IMR-90 (cell line): ENCODE measurements at regions not wholly inside any gene's neighbourhood (a gene's known extent, or its start where the extent isn't known, plus 50 kb on each side); places are given as distances from the start of the nearest gene placed in this dataset.

Experiments used
- ATAC-seq: fragments of 200-7000 bp; cut with Tn5 transposase; 2 replicates; pipeline ENCODE4 v1.9.1; 2020; ENCODE audit warnings: low read depth, mild to moderate bottlenecking, moderate library complexity
- BruUV-seq: library from RNA; stranded (reverse); fragments of 400-500 nt; replicated peaks from 2 replicates; lab custom pipeline; 2021; lab: Mats Ljungman, UMichigan
- CTCF ChIA-PET: fragments of 300-600 bp; formaldehyde crosslinking; extraction: SDS; loops from one replicate; lab custom pipeline; 2021; ENCODE audit warnings: antibody characterized with exemption; lab: Yijun Ruan, JAX
- POLR2A ChIA-PET: fragments of 300-600 bp; sonication (Branson Sonifier 250); formaldehyde crosslinking; loops from one replicate; lab custom pipeline; 2022; ENCODE audit warnings: antibody characterized with exemption; ENCODE audit not compliant: unreplicated experiment; lab: Charles Lee
- DNase-seq: peaks from one replicate; pipeline ENCODE4 v3.0.0; 2013
- H2AFZ ChIP-seq: replicated peaks from 2 replicates; pipeline ENCODE3; 2013; ENCODE audit warnings: low read length, mild to moderate bottlenecking; ENCODE audit not compliant: poor library complexity
- H2AK5ac ChIP-seq: 2 replicates; pipeline ENCODE4 v1.6.1; 2013; ENCODE audit warnings: low read depth, low read length, inconsistent platforms
- H2AK9ac ChIP-seq: replicated peaks from 2 replicates; pipeline ENCODE3; 2013; ENCODE audit warnings: mild to moderate bottlenecking, low read depth, low read length, moderate library complexity; ENCODE audit not compliant: poor library complexity
- H2BK120ac ChIP-seq: 2 replicates; pipeline ENCODE4 v1.6.1; 2013; ENCODE audit warnings: low read depth, low read length, inconsistent platforms
- H2BK15ac ChIP-seq: 3 replicates; pipeline ENCODE4 v1.6.1; 2013; ENCODE audit warnings: low read depth, low read length, inconsistent platforms
- H2BK20ac ChIP-seq: 2 replicates; pipeline ENCODE4 v1.6.1; 2013; ENCODE audit warnings: low read depth, mild to moderate bottlenecking, inconsistent platforms, low read length, moderate library complexity
- H2BK5ac ChIP-seq: 2 replicates; pipeline ENCODE4 v1.6.1; 2013; ENCODE audit warnings: mild to moderate bottlenecking, low read depth, low read length, inconsistent platforms; ENCODE audit not compliant: poor library complexity, severe bottlenecking
- H3K14ac ChIP-seq: replicated peaks from 2 replicates; pipeline ENCODE4 v1.6.1; 2013; ENCODE audit warnings: low read depth, low read length, inconsistent platforms
- H3K18ac ChIP-seq: 2 replicates; pipeline ENCODE4 v1.6.1; 2013; ENCODE audit warnings: low read depth, low read length, control low read depth
- H3K23ac ChIP-seq: 2 replicates; pipeline ENCODE4 v1.6.1; 2013; ENCODE audit warnings: low read depth, low read length, inconsistent platforms
- H3K27ac ChIP-seq: 2 replicates; pipeline ENCODE4 v1.5.1; 2013; ENCODE audit warnings: mild to moderate bottlenecking, control low read depth, low read length; ENCODE audit not compliant: insufficient read depth
- H3K27me3 ChIP-seq: 2 replicates; pipeline ENCODE4 v1.6.1; 2013; ENCODE audit warnings: low read length; ENCODE audit not compliant: control insufficient read depth, insufficient read depth
- H3K36me3 ChIP-seq: 2 replicates; pipeline ENCODE4 v1.6.1; 2013; ENCODE audit warnings: low read length, mixed read lengths; ENCODE audit not compliant: control insufficient read depth, insufficient read depth
- H3K4ac ChIP-seq: 2 replicates; pipeline ENCODE4 v1.6.1; 2013; ENCODE audit warnings: low read depth, low read length, inconsistent platforms
- H3K4me1 ChIP-seq: 2 replicates; pipeline ENCODE4 v1.6.1; 2013; ENCODE audit warnings: low read length, mixed read lengths; ENCODE audit not compliant: control insufficient read depth, insufficient read depth
- H3K4me2 ChIP-seq: 2 replicates; pipeline ENCODE4 v1.6.1; 2013; ENCODE audit warnings: low read depth, mild to moderate bottlenecking, control low read depth, low read length, moderate library complexity
- H3K4me3 ChIP-seq: 2 replicates; pipeline ENCODE4 v1.5.1; 2013; ENCODE audit warnings: low read depth, mild to moderate bottlenecking, control low read depth, low read length, moderate library complexity; ENCODE audit not compliant: insufficient read depth
- H3K56ac ChIP-seq: 2 replicates; pipeline ENCODE4 v1.6.1; 2013; ENCODE audit warnings: low read length, inconsistent platforms; ENCODE audit not compliant: insufficient read depth; ENCODE audit errors: extremely low read depth
- H3K79me1 ChIP-seq, 2 experiments: 2 replicates each; pipeline ENCODE4 v1.6.1; 2013; ENCODE audit warnings: low read length in 2 of 2, inconsistent platforms in 1 of 2, low read depth in 1 of 2
- H3K9ac ChIP-seq: 2 replicates; pipeline ENCODE4 v1.6.1; 2013; ENCODE audit warnings: low read depth, low read length, control low read depth
- H3K9me1 ChIP-seq: 2 replicates; pipeline ENCODE4 v1.6.1; 2013; ENCODE audit warnings: low read length, inconsistent platforms; ENCODE audit not compliant: insufficient read depth
- H3K9me3 ChIP-seq: 2 replicates; pipeline ENCODE4 v1.6.1; 2013; ENCODE audit warnings: low read length; ENCODE audit not compliant: control insufficient read depth, insufficient read depth
- H4K20me1 ChIP-seq: 2 replicates; pipeline ENCODE4 v1.6.1; 2013; ENCODE audit warnings: low read length, inconsistent platforms; ENCODE audit not compliant: insufficient read depth
- H4K5ac ChIP-seq: 2 replicates; pipeline ENCODE4 v1.6.1; 2013; ENCODE audit warnings: mild to moderate bottlenecking, low read depth, low read length, control low read depth
- H4K8ac ChIP-seq, 2 experiments: 2 replicates each; pipeline ENCODE4 v1.6.1; 2013; ENCODE audit warnings: low read depth in 2 of 2, low read length in 2 of 2, control low read depth in 1 of 2, inconsistent platforms in 1 of 2
- H4K91ac ChIP-seq: 2 replicates; pipeline ENCODE4 v1.6.1; 2013; ENCODE audit warnings: low read depth, low read length, inconsistent platforms; ENCODE audit not compliant: insufficient read depth
- BHLHE40 ChIP-seq: fragments of 150-350 bp; IDR thresholded peaks from 2 replicates; pipeline ENCODE4 v1.6.1; 2016; ENCODE audit warnings: mild to moderate bottlenecking, low read depth, low read length
- CEBPB ChIP-seq: IDR thresholded peaks from 2 replicates; pipeline ENCODE4 v1.6.1; 2012; ENCODE audit warnings: low read depth, low read length, improper control_type of control experiment
- CHD1 ChIP-seq: IDR thresholded peaks from 2 replicates; pipeline ENCODE4 v1.6.1; 2012; ENCODE audit warnings: low read depth, low read length, improper control_type of control experiment
- FOS ChIP-seq: fragments of 150-350 bp; IDR thresholded peaks from 2 replicates; pipeline ENCODE4 v1.6.1; 2016; ENCODE audit warnings: low read depth, low read length
- MAFK ChIP-seq: IDR thresholded peaks from 2 replicates; pipeline ENCODE4 v1.6.1; 2012; ENCODE audit warnings: low read depth, low read length, improper control_type of control experiment
- MAZ ChIP-seq: IDR thresholded peaks from 2 replicates; pipeline ENCODE4 v1.6.1; 2012; ENCODE audit warnings: low read depth, mild to moderate bottlenecking, low read length, improper control_type of control experiment, moderate library complexity, borderline replicate concordance
- MXI1 ChIP-seq: IDR thresholded peaks from 2 replicates; pipeline ENCODE4 v1.6.1; 2012; ENCODE audit warnings: low read depth, mild to moderate bottlenecking, low read length, moderate library complexity, borderline replicate concordance
- NFE2L2 ChIP-seq: fragments of 150-350 bp; IDR thresholded peaks from 2 replicates; pipeline ENCODE4 v1.6.1; 2016; ENCODE audit warnings: low read depth, mild to moderate bottlenecking, low read length
- POLR2A ChIP-seq: IDR thresholded peaks from 2 replicates; pipeline ENCODE4 v1.6.1; 2012; ENCODE audit warnings: mild to moderate bottlenecking, low read depth, low read length
- RAD21 ChIP-seq: IDR thresholded peaks from 2 replicates; pipeline ENCODE4 v1.6.1; 2012; ENCODE audit warnings: low read length, improper control_type of control experiment
- RCOR1 ChIP-seq: IDR thresholded peaks from 2 replicates; pipeline ENCODE4 v1.6.1; 2012; ENCODE audit warnings: mild to moderate bottlenecking, low read length, improper control_type of control experiment; ENCODE audit not compliant: insufficient replicate concordance
- RFX5 ChIP-seq: IDR thresholded peaks from 2 replicates; pipeline ENCODE4 v1.8.0; 2012; ENCODE audit warnings: low read depth, mild to moderate bottlenecking, low read length, moderate library complexity
- SMC3 ChIP-seq: fragments of 150-350 bp; IDR thresholded peaks from 2 replicates; pipeline ENCODE4 v1.6.1; 2016; ENCODE audit warnings: low read depth, mild to moderate bottlenecking, antibody characterized with exemption, low read length, moderate library complexity
- WGBS, 2 experiments: methylation state at CpG; one replicate each; pipeline versions ENCODE4 v1.1.5 to v1.1.7; 2013; ENCODE audit warnings: missing lambda C conversion rate in 2 of 2; ENCODE audit not compliant: insufficient read length in 1 of 2; ENCODE audit errors: extremely low coverage in 2 of 2; 5-methylcytosine and 5-hydroxymethylcytosine counted together
- dilution Hi-C: fragments of 300-500 bp; cut with HindIII; formaldehyde crosslinking; loops from one replicate; pipeline ENCODE4 v1.14.3; 2018; ENCODE audit warnings: low sequenced_read_pairs; ENCODE audit not compliant: unreplicated experiment
- in situ Hi-C: fragments of 300-500 bp; cut with MboI; formaldehyde crosslinking; loops from 3 replicates; pipeline ENCODE4 v1.14.3; 2019; ENCODE audit warnings: low sequenced_read_pairs, inconsistent platforms, mixed read lengths
- intact Hi-C: fragments of 100-400 bp; cut with micrococcal nuclease; formaldehyde crosslinking; loops from 2 replicates; pipeline ENCODE4 v1.10.0; 2022
- TF ChIP-seq, protein P1 (sequence below): fragments of 150-350 bp; IDR thresholded peaks from 2 replicates; pipeline ENCODE4 v1.6.1; 2017; ENCODE audit warnings: mild to moderate bottlenecking, antibody characterized with exemption, low read length, low read depth
- TF ChIP-seq, protein P2 (sequence below): fragments of 150-350 bp; IDR thresholded peaks from 2 replicates; pipeline ENCODE4 v1.6.1; 2016; ENCODE audit warnings: low read depth, mild to moderate bottlenecking, low read length, moderate library complexity, borderline replicate concordance
- TF ChIP-seq, protein P3 (sequence below): conservative IDR thresholded peaks from 2 replicates; pipeline ENCODE4 v1.5.1; 2012; ENCODE audit warnings: mild to moderate bottlenecking, low read depth, low read length, improper control_type of control experiment

DNA sequence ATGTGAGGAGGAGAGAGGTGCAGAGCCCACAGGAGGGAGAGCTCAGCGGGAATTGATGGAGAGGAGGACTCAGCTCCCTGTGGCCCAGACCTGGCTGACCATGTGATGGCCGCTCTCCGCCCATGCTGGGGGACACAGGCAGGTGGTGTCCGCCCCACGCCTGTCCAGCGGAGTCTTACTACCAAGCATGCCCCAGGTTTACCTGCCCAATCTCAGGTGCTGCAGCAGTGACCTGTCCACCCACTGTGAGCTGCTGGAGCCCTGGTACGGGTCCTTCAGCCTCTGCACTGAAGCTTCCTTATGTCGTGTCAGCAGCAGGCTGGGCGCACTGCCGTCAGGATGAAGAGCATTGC is 170.8 kb downstream of the RTP5 start:
- Histone ChIP-seq H3K4ac (no peak overlapping the region), H3K23ac (no peak overlapping the region)

More for the DNA sequence above, 170.8 kb downstream of the RTP5 start:
- H3K9ac ChIP-seq = no peak overlapping the region
- H3K4me1 ChIP-seq = no peaks in the 10 kb centered on the region
- no peak overlapping the region for H4K8ac ChIP-seq
- in situ Hi-C loops = no loop called here
- POLR2A ChIA-PET = no interaction called here
- 0 out of 2 replicates have a peak, but pooled peaks cover 5% of the 10 kb centered on the region for H3K9me3 ChIP-seq
- H3K4me3 ChIP-seq = no peak overlapping the region
- no peak overlapping the region for H4K91ac ChIP-seq
- H2AK5ac ChIP-seq = no peak overlapping the region
- no peak overlapping the region for H4K5ac ChIP-seq
- no peak overlapping the region for H2BK20ac ChIP-seq
- H2BK15ac ChIP-seq = no peak overlapping the region
- H2AFZ ChIP-seq = no peak overlapping the region
- no peak overlapping the region for H3K27ac ChIP-seq
- intact Hi-C loops = no loop called here
- no peak for DNase-seq
- WGBS, 2 experiments = 80% methylated on average over 1 of the region's 10 CpGs; no CpG with 5 or more reads in 1 of the 2 experiments
- ATAC-seq = no peak
- no peak overlapping the region for H3K14ac ChIP-seq
- dilution Hi-C loops = no loop called here
- no TSS peak for BruUV-seq
- no peaks in the 10 kb centered on the region for H3K9me1 ChIP-seq
- H3K4me2 ChIP-seq = no peak overlapping the region
- H2AK9ac ChIP-seq = no peak overlapping the region
- TF ChIP-seq BHLHE40 = no peak
- TF ChIP-seq MAFK = no peak
- TF ChIP-seq MXI1 = no peak
- TF ChIP-seq, protein P1, sequence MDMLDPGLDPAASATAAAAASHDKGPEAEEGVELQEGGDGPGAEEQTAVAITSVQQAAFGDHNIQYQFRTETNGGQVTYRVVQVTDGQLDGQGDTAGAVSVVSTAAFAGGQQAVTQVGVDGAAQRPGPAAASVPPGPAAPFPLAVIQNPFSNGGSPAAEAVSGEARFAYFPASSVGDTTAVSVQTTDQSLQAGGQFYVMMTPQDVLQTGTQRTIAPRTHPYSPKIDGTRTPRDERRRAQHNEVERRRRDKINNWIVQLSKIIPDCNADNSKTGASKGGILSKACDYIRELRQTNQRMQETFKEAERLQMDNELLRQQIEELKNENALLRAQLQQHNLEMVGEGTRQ = no peak
- no peak for TF ChIP-seq RAD21
- TF ChIP-seq, protein P2, sequence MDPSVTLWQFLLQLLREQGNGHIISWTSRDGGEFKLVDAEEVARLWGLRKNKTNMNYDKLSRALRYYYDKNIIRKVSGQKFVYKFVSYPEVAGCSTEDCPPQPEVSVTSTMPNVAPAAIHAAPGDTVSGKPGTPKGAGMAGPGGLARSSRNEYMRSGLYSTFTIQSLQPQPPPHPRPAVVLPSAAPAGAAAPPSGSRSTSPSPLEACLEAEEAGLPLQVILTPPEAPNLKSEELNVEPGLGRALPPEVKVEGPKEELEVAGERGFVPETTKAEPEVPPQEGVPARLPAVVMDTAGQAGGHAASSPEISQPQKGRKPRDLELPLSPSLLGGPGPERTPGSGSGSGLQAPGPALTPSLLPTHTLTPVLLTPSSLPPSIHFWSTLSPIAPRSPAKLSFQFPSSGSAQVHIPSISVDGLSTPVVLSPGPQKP = no peak
- no peak for TF ChIP-seq RFX5
- TF ChIP-seq SMC3 = no peak
- TF ChIP-seq, protein P3, sequence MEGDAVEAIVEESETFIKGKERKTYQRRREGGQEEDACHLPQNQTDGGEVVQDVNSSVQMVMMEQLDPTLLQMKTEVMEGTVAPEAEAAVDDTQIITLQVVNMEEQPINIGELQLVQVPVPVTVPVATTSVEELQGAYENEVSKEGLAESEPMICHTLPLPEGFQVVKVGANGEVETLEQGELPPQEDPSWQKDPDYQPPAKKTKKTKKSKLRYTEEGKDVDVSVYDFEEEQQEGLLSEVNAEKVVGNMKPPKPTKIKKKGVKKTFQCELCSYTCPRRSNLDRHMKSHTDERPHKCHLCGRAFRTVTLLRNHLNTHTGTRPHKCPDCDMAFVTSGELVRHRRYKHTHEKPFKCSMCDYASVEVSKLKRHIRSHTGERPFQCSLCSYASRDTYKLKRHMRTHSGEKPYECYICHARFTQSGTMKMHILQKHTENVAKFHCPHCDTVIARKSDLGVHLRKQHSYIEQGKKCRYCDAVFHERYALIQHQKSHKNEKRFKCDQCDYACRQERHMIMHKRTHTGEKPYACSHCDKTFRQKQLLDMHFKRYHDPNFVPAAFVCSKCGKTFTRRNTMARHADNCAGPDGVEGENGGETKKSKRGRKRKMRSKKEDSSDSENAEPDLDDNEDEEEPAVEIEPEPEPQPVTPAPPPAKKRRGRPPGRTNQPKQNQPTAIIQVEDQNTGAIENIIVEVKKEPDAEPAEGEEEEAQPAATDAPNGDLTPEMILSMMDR = no peak
- no peak for TF ChIP-seq FOS
- TF ChIP-seq CEBPB = no peak
- TF ChIP-seq NFE2L2 = no peak
- TF ChIP-seq MAZ = no peak
- no peak for TF ChIP-seq CHD1
- TF ChIP-seq POLR2A = no peak
- no peak for TF ChIP-seq RCOR1
- H3K79me1 ChIP-seq = no peaks in the 10 kb centered on the region
- H3K27me3 ChIP-seq = peaks cover 81% of the 10 kb centered on the region
- no peak overlapping the region for H2BK5ac ChIP-seq
- H2BK120ac ChIP-seq = no peak overlapping the region
- CTCF ChIA-PET = no interaction called here
- H4K20me1 ChIP-seq = peaks cover 7% of the 10 kb centered on the region; the same call in 1 of the 2 replicates
- H3K18ac ChIP-seq = no peak overlapping the region
- H3K36me3 ChIP-seq = no peaks in the 10 kb centered on the region
- H3K56ac ChIP-seq = no peak overlapping the region
